Ascending aorta (tissue), 2 donors: ENCODE measurements at regions not wholly inside any gene's neighbourhood (a gene's known extent, or its start where the extent isn't known, plus 50 kb on each side); places are given as distances from the start of the nearest gene placed in this dataset.

Experiments used
- DNase-seq, 2 donors: peaks; one replicate each; pipeline ENCODE4 v3.0.0-alpha.2; 2019; ENCODE audit warnings: low spot score in 2 of 2
- H3K27ac ChIP-seq, 2 donors: fragments of 200-600 bp; sonication (generic); one replicate each; pipeline ENCODE4 v1.5.1; 2016 to 2017; ENCODE audit warnings: mild to moderate bottlenecking in 1 of 2
- H3K27me3 ChIP-seq: fragments of 200-600 bp; sonication (generic); one replicate; pipeline ENCODE4 v1.5.1; 2017
- H3K36me3 ChIP-seq, 2 donors: fragments of 200-600 bp; sonication (generic); one replicate each; pipeline ENCODE4 v1.5.1; 2016
- H3K4me1 ChIP-seq, 2 donors: fragments of 200-600 bp; sonication (generic); one replicate each; pipeline ENCODE4 v1.5.1; 2016 to 2017; ENCODE audit warnings: mild to moderate bottlenecking in 1 of 2
- H3K4me3 ChIP-seq, 2 donors: fragments of 200-600 bp; sonication (generic); one replicate each; pipeline ENCODE4 v1.5.1; 2016 to 2017; ENCODE audit warnings: mild to moderate bottlenecking in 1 of 2
- H3K9me3 ChIP-seq, 2 donors: fragments of 200-600 bp; sonication (generic); one replicate each; pipeline ENCODE4 v1.5.1; 2016
- CTCF ChIP-seq, 3 experiments: fragments of 200-600 bp in 2 of 3; fragments of 450-650 bp in 1 of 3; sonication (generic) in 2 of 3; IDR thresholded peaks; one replicate each; pipeline ENCODE4 v1.5.1; 2016 to 2019; ENCODE audit warnings: antibody characterized with exemption in 3 of 3, mild to moderate bottlenecking in 1 of 3, moderate library complexity in 1 of 3
- intact Hi-C: fragments of 100-400 bp; cut with DNase I; formaldehyde crosslinking; loops from one replicate; pipeline ENCODE4 v1.15.1; 2023

- Histone ChIP-seq H3K27ac (no peak overlapping the region), H3K27me3 (no peaks in the 10 kb centered on the region), H3K36me3 (no peaks in the 10 kb centered on the region), H3K4me3 (no peak overlapping the region), H3K9me3 (no peaks in the 10 kb centered on the region), H3K4me1 (no peaks in the 10 kb centered on the region)
- no peak for TF ChIP-seq CTCF (IDR thresholded peaks at IDR 0.05)
- intact Hi-C loops, result no loop called here
- DNase-seq, result no peak
These were observed 99.2 kb upstream of the SLC30A5 start for GRCh38 chr5:68994645-68995044.

- Histone ChIP-seq H3K36me3 (no peaks in the 10 kb centered on the region), H3K4me1 (no peaks in the 10 kb centered on the region), H3K4me3 (no peak overlapping the region), H3K9me3 (no peaks in the 10 kb centered on the region), H3K27me3 (no peaks in the 10 kb centered on the region), H3K27ac (no peak overlapping the region)
- TF ChIP-seq CTCF (IDR thresholded peaks at IDR 0.05), result no peak
- DNase-seq, result no peak
- intact Hi-C loops, result no loop called here
These were observed 97.8 kb upstream of the SLC30A5 start for GRCh38 chr5:68995845-68996545.

GRCh38 chr5:68999181-68999580 is 94.6 kb upstream of the SLC30A5 start:
- no peaks in the 10 kb centered on the region for H3K36me3 ChIP-seq
- H3K27ac ChIP-seq, result no peak overlapping the region
- no peak overlapping the region for H3K4me3 ChIP-seq
- DNase-seq, result no peak
- no peaks in the 10 kb centered on the region for H3K27me3 ChIP-seq
- TF ChIP-seq CTCF (IDR thresholded peaks at IDR 0.05), result no peak
- intact Hi-C loops, result no loop called here
- no peaks in the 10 kb centered on the region for H3K9me3 ChIP-seq
- no peaks in the 10 kb centered on the region for H3K4me1 ChIP-seq

- intact Hi-C loops, result loop anchor here (10.0 kb wide), 1 partner anchor 86 kb away; no protein-coding TSS in a partner anchor
- Histone ChIP-seq H3K9me3 (no peaks in the 10 kb centered on the region), H3K36me3 (no peaks in the 10 kb centered on the region), H3K4me1 (no peaks in the 10 kb centered on the region), H3K4me3 (no peak overlapping the region), H3K27me3 (no peaks in the 10 kb centered on the region), H3K27ac (no peak overlapping the region)
- DNase-seq, result no peak
- TF ChIP-seq CTCF (IDR thresholded peaks at IDR 0.05), result no peak
These were observed 93.4 kb upstream of the SLC30A5 start for GRCh38 chr5:69000216-69000919.

- H3K4me3 ChIP-seq, result no peak overlapping the region
- H3K36me3 ChIP-seq, result no peaks in the 10 kb centered on the region
- DNase-seq, result no peak
- TF ChIP-seq CTCF (IDR thresholded peaks at IDR 0.05), result no peak
- H3K4me1 ChIP-seq, result no peaks in the 10 kb centered on the region
- H3K9me3 ChIP-seq, result no peaks in the 10 kb centered on the region
- no peak overlapping the region for H3K27ac ChIP-seq
- H3K27me3 ChIP-seq, result no peaks in the 10 kb centered on the region
- intact Hi-C loops, result loop anchor here (10.0 kb wide), 1 partner anchor 86 kb away; no protein-coding TSS in a partner anchor
These were observed 92.9 kb upstream of the SLC30A5 start for GRCh38 chr5:69000949-69001348.
